CD4-positive, alpha-beta memory T cell (primary cell): ENCODE measurements at regions not wholly inside any gene's neighbourhood (a gene's known extent, or its start where the extent isn't known, plus 50 kb on each side); places are given as distances from the start of the nearest gene placed in this dataset.

Experiments
- CTCF ChIA-PET: fragments of 350-600 bp; sonication (Branson Sonifier 250); formaldehyde crosslinking; loops from one replicate; lab custom pipeline; 2021; ENCODE audit warnings: inconsistent platforms; ENCODE audit not compliant: partially characterized antibody; lab: Charles Lee
- POLR2A ChIA-PET: fragments of 350-600 bp; sonication (Branson Sonifier 250); formaldehyde crosslinking; loops from one replicate; lab custom pipeline; 2021; ENCODE audit not compliant: partially characterized antibody; lab: Charles Lee
- DNase-seq, 5 donors: peaks; one replicate each; pipeline versions ENCODE4 v3.0.0 to v3.0.0-alpha.2; 2020 to 2022; ENCODE audit warnings: mixed read lengths in 1 of 5
- H3K27ac ChIP-seq: one replicate; pipeline ENCODE4 v1.7.0; 2013; ENCODE audit warnings: low read depth, low read length
- H3K27me3 ChIP-seq: 2 replicates; pipeline ENCODE4 v1.7.0; 2013; ENCODE audit warnings: mild to moderate bottlenecking, low read length, moderate library complexity; ENCODE audit not compliant: insufficient read depth
- H3K36me3 ChIP-seq: 2 replicates; pipeline ENCODE4 v1.7.0; 2013; ENCODE audit warnings: mild to moderate bottlenecking, low read length, moderate library complexity; ENCODE audit not compliant: insufficient read depth
- H3K4me1 ChIP-seq: 2 replicates; pipeline ENCODE4 v1.7.0; 2013; ENCODE audit warnings: mild to moderate bottlenecking, low read length, moderate library complexity; ENCODE audit not compliant: insufficient read depth
- H3K4me3 ChIP-seq, 2 donors: one replicate each; pipeline ENCODE4 v1.7.0; 2013; ENCODE audit warnings: low read length in 2 of 2, mild to moderate bottlenecking in 1 of 2
- H3K9me3 ChIP-seq, 2 donors: one replicate each; pipeline ENCODE4 v1.7.0; 2013; ENCODE audit warnings: low read length in 2 of 2, control low read depth in 1 of 2; ENCODE audit not compliant: control insufficient read depth in 1 of 2
- H3K27ac Mint-ChIP-seq, 7 donors: one replicate each; pipeline ENCODE4 v1.8.0; 2020 to 2021; ENCODE audit warnings: mixed read lengths in 7 of 7, mild to moderate bottlenecking in 6 of 7, inconsistent platforms in 3 of 7, moderate library complexity in 3 of 7
- H3K27me3 Mint-ChIP-seq, 2 donors: one replicate each; pipeline ENCODE4 v1.8.0; 2020 to 2021; ENCODE audit warnings: mixed read lengths in 2 of 2
- H3K36me3 Mint-ChIP-seq, 2 donors: one replicate each; pipeline ENCODE4 v1.8.0; 2020 to 2021; ENCODE audit warnings: mixed read lengths in 2 of 2, inconsistent platforms in 1 of 2, mild to moderate bottlenecking in 1 of 2
- H3K4me1 Mint-ChIP-seq, 4 donors: one replicate each; pipeline ENCODE4 v1.8.0; 2020 to 2021; ENCODE audit warnings: mixed read lengths in 4 of 4, mild to moderate bottlenecking in 1 of 4
- H3K4me3 Mint-ChIP-seq, 8 donors: one replicate each; pipeline ENCODE4 v1.8.0; 2020 to 2021; ENCODE audit warnings: mixed read lengths in 8 of 8, mild to moderate bottlenecking in 7 of 8, moderate library complexity in 6 of 8, inconsistent platforms in 3 of 8
- H3K9me3 Mint-ChIP-seq, 8 donors: one replicate each; pipeline ENCODE4 v1.8.0; 2020 to 2021; ENCODE audit warnings: mixed read lengths in 8 of 8, mild to moderate bottlenecking in 5 of 8, inconsistent platforms in 3 of 8, moderate library complexity in 1 of 8
- intact Hi-C: fragments of 100-400 bp; cut with micrococcal nuclease; formaldehyde crosslinking; loops from one replicate; pipeline ENCODE4 v1.15.1; 2023

DNA sequence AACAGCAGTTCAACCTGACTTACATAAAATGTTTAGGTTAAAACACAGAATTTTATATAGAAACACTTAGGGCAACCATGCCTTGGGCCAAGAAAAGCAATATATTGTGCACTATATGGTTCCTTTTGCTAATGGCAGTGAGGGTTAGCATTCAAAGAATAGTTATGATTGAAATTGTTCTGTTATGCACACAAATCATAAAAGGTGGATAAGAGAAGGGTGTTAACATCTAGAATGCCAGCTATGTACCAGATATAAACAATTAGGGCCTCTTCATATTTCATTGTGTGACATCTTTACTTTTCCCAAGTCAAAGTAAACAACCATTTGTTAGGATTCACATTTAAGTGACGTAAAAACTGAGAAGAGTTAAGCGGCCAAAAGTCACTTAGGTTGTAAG, 308.0 kb upstream of the B3GALT2 start:
- Histone ChIP-seq H3K27me3 (no peaks in the 10 kb centered on the region), H3K36me3 (no peaks in the 10 kb centered on the region), H3K9me3 (no peaks in the 10 kb centered on the region), H3K27ac (no peak overlapping the region), H3K4me1 (peaks cover 27% of the 10 kb centered on the region), H3K4me3 (no peak overlapping the region)
- intact Hi-C loops = no loop called here
- Mint-ChIP-seq H3K36me3 (peaks cover 9 to 24% of the 10 kb centered on the region in 2 donors), H3K4me1 (peaks cover 22 to 45% (median 40%) of the 10 kb centered on the region in 4 donors), H3K27ac (peak overlapping the region in 4 of 7 donors; percentile 8 to 38 (median 26)), H3K27me3 (no peaks in the 10 kb centered on the region), H3K4me3 (no peak overlapping the region), H3K9me3 (peaks cover 0 to 24% (median 14%) of the 10 kb centered on the region in 8 donors)
- ChIA-PET POLR2A (interaction anchor here (0.8 to 6.0 kb wide), 7 partner anchors 10 to 81 kb away, joined by 3 to 42 read pairs (median 4); no protein-coding TSS in a partner anchor), CTCF (interaction anchor here (1.1 kb wide), 1 partner anchor 46 kb away, joined by 3 read pairs; no protein-coding TSS in a partner anchor)
- no peak for DNase-seq

GRCh38 chr1:193489191-193489590, 302.8 kb upstream of the B3GALT2 start:
- Mint-ChIP-seq H3K4me1 (peaks cover 27 to 51% (median 33%) of the 10 kb centered on the region in 4 donors), H3K9me3 (peaks cover 0 to 36% (median 20%) of the 10 kb centered on the region in 8 donors), H3K27ac (peak overlapping the region in 2 of 7 donors; percentile 6), H3K36me3 (peaks cover 21 to 28% of the 10 kb centered on the region in 2 donors), H3K27me3 (no peaks in the 10 kb centered on the region), H3K4me3 (no peak overlapping the region)
- peaks cover 34% of the 10 kb centered on the region for H3K4me1 ChIP-seq
- no peak for DNase-seq
- H3K4me3 ChIP-seq = no peak overlapping the region
- H3K27me3 ChIP-seq = no peaks in the 10 kb centered on the region
- intact Hi-C loops = no loop called here
- no peaks in the 10 kb centered on the region for H3K36me3 ChIP-seq
- ChIA-PET POLR2A (interaction anchor here (0.6 to 6.0 kb wide), 5 partner anchors 8 to 291 kb away, joined by 3 to 42 read pairs (median 3); no protein-coding TSS in a partner anchor), CTCF (no interaction called here)
- H3K9me3 ChIP-seq = no peaks in the 10 kb centered on the region
- H3K27ac ChIP-seq = no peak overlapping the region

DNA sequence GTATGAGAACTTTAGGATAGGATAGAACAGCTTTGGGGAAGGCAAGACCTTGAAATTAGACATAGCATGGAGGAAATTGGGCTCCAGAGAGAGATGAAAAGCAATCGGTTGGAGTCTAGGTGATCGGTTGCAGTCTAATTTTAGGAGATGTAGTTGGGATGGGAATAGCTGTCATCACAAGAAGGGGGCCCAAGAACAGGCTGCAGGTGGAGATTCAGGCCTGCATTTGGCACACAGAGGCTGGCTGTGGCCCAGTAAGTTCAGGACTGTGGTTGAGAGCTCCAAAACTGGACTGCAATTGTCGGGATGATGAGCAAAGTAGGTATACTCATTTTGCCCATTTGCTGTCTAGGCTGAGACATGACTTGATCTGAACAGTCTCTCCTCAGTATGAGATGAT, 301.3 kb upstream of the B3GALT2 start:
- CTCF ChIA-PET = interaction anchor here (1.2 to 1.5 kb wide), 2 partner anchors 302 to 802 kb away, joined by 3 read pairs; partner anchors contain the start of gene B3GALT2

DNA sequence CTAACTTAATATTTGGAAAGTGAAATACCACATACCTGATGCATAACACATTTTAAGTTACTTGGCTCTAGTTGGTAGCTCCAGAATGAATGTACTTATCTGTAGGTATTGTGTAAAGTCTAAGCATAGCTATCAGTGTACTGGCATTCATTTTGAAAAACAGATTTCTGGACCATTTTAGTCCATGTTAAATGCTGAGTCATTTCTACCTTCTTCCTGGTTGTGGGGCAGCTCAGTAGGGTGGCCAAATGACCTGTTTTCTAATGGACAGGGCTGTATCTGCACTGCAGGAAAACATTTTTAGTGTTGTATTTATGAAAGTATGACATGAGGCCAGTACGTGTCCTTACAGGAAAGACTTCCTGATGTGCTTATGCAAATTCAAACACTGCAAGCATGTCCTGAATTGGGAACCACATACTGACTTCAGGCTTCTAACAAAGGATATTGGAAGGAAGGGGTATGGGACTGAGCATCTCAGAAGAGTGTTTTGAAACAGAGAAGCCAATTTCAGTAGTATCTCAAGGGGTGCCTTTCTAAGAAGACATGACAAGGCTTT, 300.3 kb upstream of the B3GALT2 start:
- POLR2A ChIA-PET = interaction anchor here (0.7 to 2.4 kb wide), 12 partner anchors 10 to 54 kb away, joined by 3 to 12 read pairs (median 4); no protein-coding TSS in a partner anchor
- peaks cover 14% of the 10 kb centered on the region for H3K4me1 ChIP-seq
- peak overlapping the region in 4 of 8 donors; percentile 14 to 49 (median 28) for H3K4me3 Mint-ChIP-seq
- H3K4me1 Mint-ChIP-seq = peaks cover 16 to 34% (median 19%) of the 10 kb centered on the region in 4 donors
- no peaks in the 10 kb centered on the region for H3K27me3 Mint-ChIP-seq
- intact Hi-C loops = no loop called here
- H3K27ac ChIP-seq = no peak overlapping the region
- no peak overlapping the region for H3K4me3 ChIP-seq
- H3K36me3 ChIP-seq = no peaks in the 10 kb centered on the region
- H3K9me3 Mint-ChIP-seq = peaks cover 0 to 47% (median 24%) of the 10 kb centered on the region in 8 donors
- peaks cover 21 to 47% of the 10 kb centered on the region in 2 donors for H3K36me3 Mint-ChIP-seq
- CTCF ChIA-PET = interaction anchor here (1.0 to 1.5 kb wide), 4 partner anchors 37 to 803 kb away, joined by 3 read pairs; partner anchors contain the start of gene B3GALT2
- DNase-seq = no peak
- H3K27me3 ChIP-seq = no peaks in the 10 kb centered on the region
- H3K9me3 ChIP-seq = no peaks in the 10 kb centered on the region
- peak overlapping the region; percentile 11 to 84 (median 48) for H3K27ac Mint-ChIP-seq

More for the DNA sequence above, 301.3 kb upstream of the B3GALT2 start:
- Mint-ChIP-seq H3K27ac (peak overlapping the region in 3 of 7 donors; percentile 50 to 81 (median 74)), H3K4me3 (no peak overlapping the region), H3K27me3 (no peaks in the 10 kb centered on the region), H3K9me3 (peaks cover 0 to 41% (median 25%) of the 10 kb centered on the region in 8 donors), H3K36me3 (peaks cover 21 to 37% of the 10 kb centered on the region in 2 donors), H3K4me1 (peaks cover 19 to 40% (median 22%) of the 10 kb centered on the region in 4 donors)
- intact Hi-C loops = no loop called here
- POLR2A ChIA-PET = interaction anchor here (0.7 to 2.4 kb wide), 14 partner anchors 9 to 319 kb away, joined by 3 to 12 read pairs (median 3); no protein-coding TSS in a partner anchor
- Histone ChIP-seq H3K4me3 (no peak overlapping the region), H3K36me3 (no peaks in the 10 kb centered on the region), H3K27me3 (no peaks in the 10 kb centered on the region), H3K27ac (no peak overlapping the region), H3K4me1 (peaks cover 23% of the 10 kb centered on the region), H3K9me3 (no peaks in the 10 kb centered on the region)
- no peak for DNase-seq

- CTCF ChIA-PET = interaction anchor here (1.0 to 1.3 kb wide), 4 partner anchors 9 to 674 kb away, joined by 3 to 6 read pairs (median 4); no protein-coding TSS in a partner anchor
- Histone ChIP-seq H3K4me3 (no peak overlapping the region), H3K27ac (peak overlapping the region; percentile 68), H3K4me1 (peaks cover 59% of the 10 kb centered on the region), H3K9me3 (no peaks in the 10 kb centered on the region), H3K36me3 (no peaks in the 10 kb centered on the region), H3K27me3 (no peaks in the 10 kb centered on the region)
- Mint-ChIP-seq H3K27me3 (no peaks in the 10 kb centered on the region), H3K36me3 (peaks cover 29 to 53% of the 10 kb centered on the region in 2 donors), H3K27ac (peak overlapping the region; percentile 86 to 98 (median 96)), H3K4me1 (peaks cover 37 to 65% (median 42%) of the 10 kb centered on the region in 4 donors), H3K9me3 (peaks cover 3 to 61% (median 20%) of the 10 kb centered on the region in 8 donors), H3K4me3 (peak overlapping the region in 3 of 8 donors; percentile 6 to 48 (median 39))
- intact Hi-C loops = no loop called here
- DNase-seq = no peak
- POLR2A ChIA-PET = interaction anchor here (0.6 to 13.2 kb wide), 15 partner anchors 11 to 809 kb away, joined by 3 to 411 read pairs (median 4); partner anchors contain the start of gene B3GALT2
Measured at GRCh38 chr1:193480755-193481154, 294.3 kb upstream of the B3GALT2 start.

DNA sequence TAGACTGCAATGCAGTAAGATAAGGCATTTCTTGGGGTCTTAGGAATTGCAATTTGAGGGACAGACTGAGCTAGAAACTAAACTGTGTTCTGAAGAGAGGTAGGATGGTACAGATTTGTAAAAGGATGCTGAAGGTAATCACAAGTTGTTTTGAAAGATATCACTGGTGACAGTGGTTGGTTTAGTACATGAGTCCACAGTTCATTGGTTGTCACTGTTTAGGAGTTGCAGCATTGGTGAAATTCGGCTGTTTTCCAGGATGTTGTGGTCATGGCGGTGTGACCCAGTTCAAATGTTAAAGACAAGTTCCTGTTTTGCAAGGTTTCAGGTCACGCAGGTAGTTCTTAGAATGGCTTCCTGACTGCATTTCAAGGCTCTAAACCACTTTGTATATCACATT, 292.8 kb upstream of the B3GALT2 start:
- Histone ChIP-seq H3K27me3 (no peaks in the 10 kb centered on the region), H3K4me1 (peaks cover 70% of the 10 kb centered on the region), H3K27ac (peak overlapping the region; percentile 68), H3K9me3 (no peaks in the 10 kb centered on the region), H3K4me3 (no peak overlapping the region), H3K36me3 (no peaks in the 10 kb centered on the region)
- Mint-ChIP-seq H3K27me3 (no peaks in the 10 kb centered on the region), H3K9me3 (peaks cover 6 to 62% (median 27%) of the 10 kb centered on the region in 8 donors), H3K36me3 (peaks cover 33 to 67% of the 10 kb centered on the region in 2 donors), H3K27ac (peak overlapping the region; percentile 86 to 98 (median 96)), H3K4me1 (peaks cover 42 to 75% (median 47%) of the 10 kb centered on the region in 4 donors), H3K4me3 (peak overlapping the region in 7 of 8 donors; percentile 37 to 79 (median 65))
- CTCF ChIA-PET = interaction anchor here (1.1 to 1.6 kb wide), 6 partner anchors 14 to 61 kb away, joined by 3 to 15 read pairs (median 4); no protein-coding TSS in a partner anchor
- intact Hi-C loops = loop anchor here (1.0 to 10.0 kb wide), 7 partner anchors 21 to 674 kb away; partner anchors contain the start of gene RGS2
- DNase-seq = peak; percentile 89 to 95 (median 93)
- POLR2A ChIA-PET = interaction anchor here (0.5 to 13.2 kb wide), 45 partner anchors 9 to 816 kb away, joined by 3 to 411 read pairs (median 4); partner anchors contain the start of gene B3GALT2
